K562 (cell line): ENCODE measurements at regions not wholly inside any gene's neighbourhood (a gene's known extent, or its start where the extent isn't known, plus 50 kb on each side); places are given as distances from the start of the nearest gene placed in this dataset.

Experiments
- ATAC-seq: fragments of 200-7000 bp; cut with Tn5 transposase; 3 replicates; pipeline ENCODE4 v1.9.1; 2020; ENCODE audit warnings: moderate library complexity
- BruUV-seq: library from RNA; stranded (reverse); fragments of 400-500 nt; replicated peaks from 2 replicates; lab custom pipeline; 2021; lab: Mats Ljungman, UMichigan
- CTCF ChIA-PET: fragments of 300-600 bp; formaldehyde crosslinking; extraction: SDS; loops from one replicate; lab custom pipeline; 2021; ENCODE audit warnings: low intra/inter-chr PET ratio; lab: Yijun Ruan, JAX
- POLR2A ChIA-PET: fragments of 300-600, 350-650 bp; sonication (Branson Sonifier 250); formaldehyde crosslinking; extraction: SDS; loops from one replicate; lab custom pipeline; 2021; ENCODE audit warnings: antibody characterized with exemption, inconsistent platforms; lab: Yijun Ruan, JAX
- DNase-seq, 4 experiments: peaks; one replicate each; pipeline versions ENCODE4 v3.0.0 to v3.0.0-alpha.2; 2011 to 2018; ENCODE audit warnings: low spot score in 3 of 4, mixed read lengths in 3 of 4; ENCODE audit errors: extremely low read depth in 1 of 4
- FAIRE-seq: peaks from 2 replicates; lab custom pipeline; 2011; peaks lifted over from hg19 to GRCh38; lab: Jason Lieb, UNC
- H2AFZ ChIP-seq: 2 replicates; pipeline ENCODE4 v1.6.0; 2011; ENCODE audit warnings: low read depth, low read length, control low read depth, inconsistent platforms
- H3K27ac ChIP-seq: fragments of 200-600 bp; 3 replicates; pipeline ENCODE4 v1.8.0; 2011; ENCODE audit warnings: low read depth, mild to moderate bottlenecking, control low read depth, inconsistent platforms, low read length, moderate library complexity, mixed read lengths; ENCODE audit errors: extremely low read depth
- H3K27me3 ChIP-seq, 2 experiments: fragments of 300-600 bp in 1 of 2; 2 replicates in 1 of 2; 3 replicates in 1 of 2; pipeline versions ENCODE4 v1.6.0 to v1.8.0; 2011; ENCODE audit warnings: inconsistent platforms in 2 of 2, low read length in 2 of 2, mild to moderate bottlenecking in 1 of 2, mixed read lengths in 1 of 2, moderate library complexity in 1 of 2; ENCODE audit not compliant: control insufficient read depth in 2 of 2, insufficient read depth in 2 of 2
- H3K36me3 ChIP-seq: fragments of 300-600 bp; 3 replicates; pipeline ENCODE4 v1.8.0; 2011; ENCODE audit warnings: mild to moderate bottlenecking, low read length, inconsistent platforms; ENCODE audit not compliant: control insufficient read depth, insufficient read depth
- H3K4me1 ChIP-seq, 2 experiments: fragments of 200-600 bp in 1 of 2; replicated peaks in 1 of 2; 2 replicates in 1 of 2; 3 replicates in 1 of 2; pipeline versions ENCODE4 v1.5.1 to v1.8.0; 2011; ENCODE audit warnings: inconsistent platforms in 2 of 2, low read length in 2 of 2, mild to moderate bottlenecking in 1 of 2, mixed read lengths in 1 of 2, moderate library complexity in 1 of 2; ENCODE audit not compliant: control insufficient read depth in 2 of 2, insufficient read depth in 2 of 2
- H3K4me2 ChIP-seq: 2 replicates; pipeline ENCODE4 v1.6.1; 2011; ENCODE audit warnings: low read length, control low read depth, inconsistent platforms, mixed read lengths; ENCODE audit not compliant: insufficient read depth
- H3K4me3 ChIP-seq: fragments of 200-600 bp; sonication (generic), shearing (Covaris generic); 2 replicates; pipeline ENCODE4 v1.5.1; 2016; ENCODE audit warnings: control low read depth, inconsistent platforms
- H3K79me2 ChIP-seq: fragments of 200-600 bp; 3 replicates; pipeline ENCODE4 v1.8.0; 2011; ENCODE audit warnings: low read length, inconsistent platforms; ENCODE audit not compliant: control insufficient read depth, insufficient read depth
- H3K9ac ChIP-seq, 2 experiments: 2 replicates each; pipeline versions ENCODE4 v1.6.0 to v1.6.1; 2011; ENCODE audit warnings: low read depth in 2 of 2, low read length in 2 of 2, control low read depth in 1 of 2, inconsistent platforms in 1 of 2, mild to moderate bottlenecking in 1 of 2, mixed read lengths in 1 of 2; ENCODE audit not compliant: insufficient read depth in 1 of 2
- H3K9me1 ChIP-seq: one replicate; pipeline ENCODE4 v1.6.0; 2011; ENCODE audit warnings: inconsistent platforms, mild to moderate bottlenecking, low read length, moderate library complexity; ENCODE audit not compliant: control insufficient read depth, insufficient read depth
- H3K9me3 ChIP-seq: replicated peaks from 2 replicates; pipeline ENCODE4 v1.5.1; 2011; ENCODE audit warnings: low read depth, low read length, inconsistent platforms; ENCODE audit not compliant: control insufficient read depth, insufficient read depth
- H4K20me1 ChIP-seq: replicated peaks from 2 replicates; pipeline ENCODE4 v1.6.1; 2011; ENCODE audit warnings: low read length, inconsistent platforms, mixed read lengths; ENCODE audit not compliant: control insufficient read depth, insufficient read depth
- FOXA3 ChIP-seq, 2 experiments: fragments of 450-650 bp in 1 of 2; sonication (generic) in 1 of 2; formaldehyde crosslinking; IDR thresholded peaks in 1 of 2; conservative IDR thresholded peaks in 1 of 2; 2 replicates each; pipeline versions ENCODE4 v1.4.0 to v1.8.0; 2020 to 2022; ENCODE audit warnings: mild to moderate bottlenecking in 2 of 2, missing genetic modification reagents in 1 of 2
- in situ Hi-C: fragments of 300-500 bp; cut with MboI; formaldehyde crosslinking; loops from 4 replicates; pipeline ENCODE4 v1.15.0; 2018; ENCODE audit warnings: inconsistent platforms, mixed read lengths
- intact Hi-C: fragments of 100-400 bp; cut with micrococcal nuclease; formaldehyde crosslinking; loops from 2 replicates; pipeline ENCODE4 v1.14.2; 2022
- TF ChIP-seq, protein P1 (sequence below): fragments of 450-650 bp; IDR thresholded peaks from 2 replicates; pipeline ENCODE4 v1.6.1; 2017; ENCODE audit warnings: antibody characterized with exemption, mild to moderate bottlenecking

DNA sequence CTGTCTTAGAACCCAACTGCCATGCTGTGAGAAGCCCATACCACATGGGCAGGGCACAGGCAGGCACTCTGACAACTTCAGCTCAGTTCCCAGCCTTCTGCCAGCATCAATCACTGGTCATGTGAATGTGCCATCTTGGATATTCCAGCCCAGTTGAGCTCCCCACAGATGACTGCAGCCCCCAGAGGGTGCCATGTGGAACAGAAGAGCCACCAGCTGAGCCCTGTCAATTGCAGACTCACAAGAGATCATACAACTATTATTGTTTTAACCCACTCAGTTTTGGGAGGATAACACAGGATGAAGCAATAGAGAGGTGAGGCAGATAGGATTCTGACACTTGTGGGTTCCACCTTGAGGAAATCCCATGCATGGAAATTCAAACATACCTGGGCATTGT lies 78.4 kb upstream of the ZBTB40 start:
- BruUV-seq = no TSS peak
- H3K4me2 ChIP-seq = no peak overlapping the region
- H3K27me3 ChIP-seq = peaks cover 28 to 64% of the 10 kb centered on the region in 2 experiments
- H3K9me1 ChIP-seq = no peaks in the 10 kb centered on the region
- H2AFZ ChIP-seq = no peak overlapping the region
- DNase-seq (no peak), ATAC-seq (no peak), FAIRE-seq (no peak)
- TF ChIP-seq, protein P1, sequence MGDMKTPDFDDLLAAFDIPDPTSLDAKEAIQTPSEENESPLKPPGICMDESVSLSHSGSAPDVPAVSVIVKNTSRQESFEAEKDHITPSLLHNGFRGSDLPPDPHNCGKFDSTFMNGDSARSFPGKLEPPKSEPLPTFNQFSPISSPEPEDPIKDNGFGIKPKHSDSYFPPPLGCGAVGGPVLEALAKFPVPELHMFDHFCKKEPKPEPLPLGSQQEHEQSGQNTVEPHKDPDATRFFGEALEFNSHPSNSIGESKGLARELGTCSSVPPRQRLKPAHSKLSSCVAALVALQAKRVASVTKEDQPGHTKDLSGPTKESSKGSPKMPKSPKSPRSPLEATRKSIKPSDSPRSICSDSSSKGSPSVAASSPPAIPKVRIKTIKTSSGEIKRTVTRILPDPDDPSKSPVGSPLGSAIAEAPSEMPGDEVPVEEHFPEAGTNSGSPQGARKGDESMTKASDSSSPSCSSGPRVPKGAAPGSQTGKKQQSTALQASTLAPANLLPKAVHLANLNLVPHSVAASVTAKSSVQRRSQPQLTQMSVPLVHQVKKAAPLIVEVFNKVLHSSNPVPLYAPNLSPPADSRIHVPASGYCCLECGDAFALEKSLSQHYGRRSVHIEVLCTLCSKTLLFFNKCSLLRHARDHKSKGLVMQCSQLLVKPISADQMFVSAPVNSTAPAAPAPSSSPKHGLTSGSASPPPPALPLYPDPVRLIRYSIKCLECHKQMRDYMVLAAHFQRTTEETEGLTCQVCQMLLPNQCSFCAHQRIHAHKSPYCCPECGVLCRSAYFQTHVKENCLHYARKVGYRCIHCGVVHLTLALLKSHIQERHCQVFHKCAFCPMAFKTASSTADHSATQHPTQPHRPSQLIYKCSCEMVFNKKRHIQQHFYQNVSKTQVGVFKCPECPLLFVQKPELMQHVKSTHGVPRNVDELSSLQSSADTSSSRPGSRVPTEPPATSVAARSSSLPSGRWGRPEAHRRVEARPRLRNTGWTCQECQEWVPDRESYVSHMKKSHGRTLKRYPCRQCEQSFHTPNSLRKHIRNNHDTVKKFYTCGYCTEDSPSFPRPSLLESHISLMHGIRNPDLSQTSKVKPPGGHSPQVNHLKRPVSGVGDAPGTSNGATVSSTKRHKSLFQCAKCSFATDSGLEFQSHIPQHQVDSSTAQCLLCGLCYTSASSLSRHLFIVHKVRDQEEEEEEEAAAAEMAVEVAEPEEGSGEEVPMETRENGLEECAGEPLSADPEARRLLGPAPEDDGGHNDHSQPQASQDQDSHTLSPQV = no peak
- TF ChIP-seq FOXA3 (CRISPR knock-in tag; conservative IDR thresholded peaks at IDR 0.05 in 1 of 2, IDR thresholded peaks at IDR 0.05 in 1 of 2) = no peak
- H3K4me1 ChIP-seq = no peaks in the 10 kb centered on the region; a peak in 1 of 5 replicates
- ChIA-PET POLR2A (interaction anchor here (0.5 to 1.4 kb wide), 6 partner anchors 8 to 1130 kb away, joined by 3 to 6 read pairs (median 4); no protein-coding TSS in a partner anchor), CTCF (no interaction called here)
- no peaks in the 10 kb centered on the region for H3K9me3 ChIP-seq
- H3K9ac ChIP-seq = no peak overlapping the region
- H4K20me1 ChIP-seq = 0 out of 2 replicates have a peak, but pooled peaks cover 4% of the 10 kb centered on the region
- H3K79me2 ChIP-seq = no peaks in the 10 kb centered on the region
- no peaks in the 10 kb centered on the region for H3K36me3 ChIP-seq
- intact Hi-C loops = no loop called here
- in situ Hi-C loops = no loop called here
- H3K27ac ChIP-seq = no peak overlapping the region
- H3K4me3 ChIP-seq = no peak overlapping the region
